GM12892 (cell line): ENCODE measurements at regions not wholly inside any gene's neighbourhood (a gene's known extent, or its start where the extent isn't known, plus 50 kb on each side); places are given as distances from the start of the nearest gene placed in this dataset.

Experiments
- DNase-seq: peaks from one replicate; pipeline ENCODE4 v3.0.0; 2011; ENCODE audit not compliant: insufficient read length
- FAIRE-seq: peaks from 2 replicates; lab custom pipeline; 2011; peaks lifted over from hg19 to GRCh38; lab: Jason Lieb, UNC
- POLR2A ChIP-seq: IDR thresholded peaks from 2 replicates; pipeline ENCODE4 v1.6.1; 2011; ENCODE audit warnings: low read depth, low read length, control low read depth
- POLR2AphosphoS5 ChIP-seq: IDR thresholded peaks from 2 replicates; pipeline ENCODE4 v1.6.1; 2011; ENCODE audit warnings: low read depth, low read length, control low read depth
- TAF1 ChIP-seq: IDR thresholded peaks from 2 replicates; pipeline ENCODE4 v1.6.1; 2011; ENCODE audit warnings: low read depth, mild to moderate bottlenecking, control low read depth, low read length, borderline replicate concordance

DNA sequence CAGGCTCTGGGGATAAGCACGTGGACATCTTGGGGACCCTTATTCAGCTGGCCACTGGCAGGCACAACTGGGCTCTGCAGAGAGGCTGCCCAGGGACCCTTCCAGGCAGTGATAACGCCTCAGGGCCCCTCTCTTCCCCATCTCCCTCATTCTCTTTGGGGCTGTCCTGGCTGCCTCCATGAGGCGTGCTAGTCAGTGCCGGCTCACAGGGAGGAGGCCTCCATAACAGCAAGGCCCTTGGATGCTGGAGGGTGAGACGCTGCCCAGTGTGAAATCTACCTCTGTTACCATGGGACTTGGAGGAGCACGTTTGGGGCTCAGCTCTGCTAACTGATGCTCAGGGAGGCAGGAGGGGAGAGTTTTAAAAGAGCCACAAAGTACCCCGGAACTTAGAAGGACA lies 221.3 kb downstream of the CTTN start:
- no peak for DNase-seq
- FAIRE-seq, result no peak
- TF ChIP-seq TAF1 (no peak), POLR2A (no peak), POLR2AphosphoS5 (no peak)

DNA sequence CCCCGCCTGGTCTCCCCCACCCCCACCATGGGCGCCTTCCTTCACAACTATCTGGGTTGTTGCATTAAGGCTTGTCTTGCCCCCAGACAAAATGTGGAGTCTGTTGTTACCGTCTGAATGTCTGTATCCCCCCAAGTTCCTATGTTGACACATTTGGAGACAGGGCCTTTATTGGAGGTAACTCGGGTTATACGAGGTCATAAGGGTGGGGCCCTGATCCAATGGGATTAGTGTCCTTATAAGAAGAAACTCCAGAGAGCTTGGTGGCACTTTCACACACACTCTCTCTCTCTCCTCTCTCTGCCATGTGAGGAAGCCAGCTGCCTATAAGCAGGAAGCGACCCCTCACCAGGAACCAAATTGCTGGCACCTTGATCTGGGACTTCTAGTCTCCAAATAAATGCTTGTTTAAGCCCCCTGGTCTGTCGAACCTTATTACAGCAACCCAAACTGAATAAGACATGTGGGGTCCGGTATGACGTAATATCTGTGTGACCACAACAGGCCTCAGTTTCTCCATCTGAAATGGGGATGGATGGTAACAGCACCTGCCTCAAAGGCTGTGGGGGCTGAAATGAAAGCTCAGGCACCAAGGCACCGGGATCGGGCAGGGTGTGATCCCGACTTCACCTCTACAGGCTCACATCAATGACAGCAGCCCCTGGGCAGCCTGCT lies 222.3 kb downstream of the CTTN start:
- DNase-seq (no peak), FAIRE-seq (no peak)
- TF ChIP-seq TAF1 (no peak), POLR2AphosphoS5 (no peak), POLR2A (no peak)

DNA sequence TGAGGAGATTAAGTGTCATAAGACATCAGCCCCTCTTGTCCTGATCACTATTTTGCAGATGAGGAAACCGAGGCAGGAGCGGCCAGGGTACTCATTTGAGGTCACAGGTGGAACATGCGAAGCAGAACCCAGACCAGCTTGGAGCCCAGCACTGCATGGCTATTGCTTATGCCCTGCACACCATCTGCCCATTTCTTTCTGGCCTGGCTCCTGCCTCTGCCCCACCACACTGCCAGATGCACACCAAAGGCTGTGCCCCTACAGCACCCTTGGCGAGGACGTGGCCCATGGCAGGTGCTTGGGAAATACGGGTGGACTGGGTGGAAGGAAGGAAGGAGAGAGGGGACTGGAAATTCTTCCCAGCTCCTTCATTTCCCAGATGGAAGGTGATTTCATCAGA lies 222.9 kb downstream of the CTTN start:
- TF ChIP-seq POLR2A, result no peak
- TF ChIP-seq TAF1, result no peak
- TF ChIP-seq POLR2AphosphoS5, result no peak
- FAIRE-seq (no peak), DNase-seq (no peak)

DNA sequence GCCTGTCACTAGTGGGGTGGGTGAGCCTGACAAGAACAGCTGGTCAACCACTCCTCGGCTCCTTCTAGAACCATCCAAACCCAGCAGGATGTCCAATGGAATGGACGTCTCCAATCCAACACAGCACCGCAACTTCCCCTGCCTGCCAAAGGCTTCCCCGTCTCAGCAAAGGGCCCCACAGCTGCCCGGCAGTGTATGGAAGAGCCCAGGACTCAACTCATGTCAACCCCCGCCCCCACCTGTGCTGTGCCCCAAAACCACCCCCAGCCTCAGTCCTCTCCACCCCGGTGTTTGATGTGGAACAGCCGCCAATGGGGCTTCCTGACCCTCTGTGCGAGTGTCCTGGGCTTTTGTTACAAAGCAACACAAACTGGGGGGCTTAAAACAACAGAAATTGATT lies 223.8 kb downstream of the CTTN start:
- DNase-seq (no peak), FAIRE-seq (no peak)
- no peak for TF ChIP-seq TAF1
- no peak for TF ChIP-seq POLR2AphosphoS5
- no peak for TF ChIP-seq POLR2A

DNA sequence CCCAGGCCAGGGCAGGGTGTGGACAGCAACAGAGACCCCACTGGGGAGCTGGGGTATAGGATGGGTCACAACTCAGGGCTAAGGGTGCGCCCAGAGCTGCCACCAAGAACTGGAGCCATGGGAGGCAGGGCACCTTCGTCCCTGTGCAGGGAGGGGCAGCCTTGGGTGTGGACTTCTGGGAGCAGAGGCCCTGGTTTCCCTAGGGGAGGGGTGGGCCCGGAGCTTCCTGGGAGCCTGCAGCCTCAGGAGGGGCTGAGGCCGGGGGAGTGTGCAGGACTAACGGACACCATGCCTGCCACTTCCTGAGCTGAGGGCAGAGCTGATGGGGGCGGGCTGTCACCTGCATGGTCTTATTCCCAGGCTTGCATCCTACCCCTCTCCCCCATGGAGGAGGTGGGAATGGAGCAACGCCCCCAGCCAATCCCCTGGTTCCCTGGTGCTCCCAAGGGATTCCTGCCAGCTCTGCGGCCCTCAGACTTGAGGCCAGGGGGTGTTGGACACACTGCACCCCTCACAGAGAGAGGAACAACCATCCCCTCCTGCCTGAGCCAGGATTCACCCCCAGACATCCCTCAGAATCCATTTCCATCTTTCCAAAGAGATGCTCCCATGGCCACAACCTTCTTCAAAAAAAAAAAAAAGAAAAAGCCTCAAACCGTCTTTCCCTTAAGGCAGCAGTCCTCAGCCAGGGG lies 225.7 kb downstream of the CTTN start:
- no peak for TF ChIP-seq TAF1
- TF ChIP-seq POLR2AphosphoS5, result no peak
- TF ChIP-seq POLR2A, result no peak
- DNase-seq, result no peak
- FAIRE-seq, result no peak

DNA sequence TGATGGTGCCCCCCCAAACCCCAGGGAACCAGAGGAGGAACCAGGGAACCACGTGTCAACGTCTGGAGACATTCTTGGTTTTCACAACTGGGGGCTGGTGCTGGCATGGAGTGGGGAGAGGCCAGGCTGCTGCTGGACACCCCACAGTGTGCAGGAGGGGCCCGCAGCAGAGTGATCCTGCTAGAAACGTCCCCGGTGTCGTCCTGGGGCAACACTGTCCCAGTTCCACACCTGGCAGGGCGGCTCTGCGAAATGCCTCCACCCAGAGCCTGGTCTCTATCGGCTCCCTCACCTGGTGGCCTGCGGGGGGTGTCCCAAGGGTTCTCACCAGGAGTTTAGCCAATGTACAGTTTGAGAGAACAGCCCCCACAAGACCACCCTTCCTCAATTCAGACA lies 226.3 kb downstream of the CTTN start:
- DNase-seq (no peak), FAIRE-seq (no peak)
- TF ChIP-seq POLR2A (no peak), POLR2AphosphoS5 (no peak), TAF1 (no peak)

DNA sequence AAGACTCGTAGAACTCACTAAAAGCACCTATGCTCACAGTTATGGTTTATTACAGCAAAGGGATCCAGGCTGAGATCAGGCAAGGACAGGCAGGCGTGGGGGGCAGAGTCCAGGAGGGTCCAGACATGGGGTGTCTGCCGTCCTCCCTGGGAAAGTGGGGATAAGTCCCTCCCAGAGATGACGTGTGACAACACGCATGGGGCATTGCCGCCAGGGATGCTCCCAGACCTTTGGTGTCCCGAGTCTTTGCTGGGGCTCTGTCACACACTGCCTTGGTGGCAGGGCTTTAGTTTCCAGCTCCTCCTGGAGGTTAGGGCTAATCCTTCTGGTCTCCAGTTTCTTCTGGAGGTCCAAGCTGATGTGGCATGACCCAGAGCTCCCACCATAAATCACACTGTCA lies 226.7 kb downstream of the CTTN start:
- FAIRE-seq, result no peak
- TF ChIP-seq POLR2AphosphoS5, result no peak
- no peak for TF ChIP-seq POLR2A
- no peak for TF ChIP-seq TAF1
- no peak for DNase-seq

DNA sequence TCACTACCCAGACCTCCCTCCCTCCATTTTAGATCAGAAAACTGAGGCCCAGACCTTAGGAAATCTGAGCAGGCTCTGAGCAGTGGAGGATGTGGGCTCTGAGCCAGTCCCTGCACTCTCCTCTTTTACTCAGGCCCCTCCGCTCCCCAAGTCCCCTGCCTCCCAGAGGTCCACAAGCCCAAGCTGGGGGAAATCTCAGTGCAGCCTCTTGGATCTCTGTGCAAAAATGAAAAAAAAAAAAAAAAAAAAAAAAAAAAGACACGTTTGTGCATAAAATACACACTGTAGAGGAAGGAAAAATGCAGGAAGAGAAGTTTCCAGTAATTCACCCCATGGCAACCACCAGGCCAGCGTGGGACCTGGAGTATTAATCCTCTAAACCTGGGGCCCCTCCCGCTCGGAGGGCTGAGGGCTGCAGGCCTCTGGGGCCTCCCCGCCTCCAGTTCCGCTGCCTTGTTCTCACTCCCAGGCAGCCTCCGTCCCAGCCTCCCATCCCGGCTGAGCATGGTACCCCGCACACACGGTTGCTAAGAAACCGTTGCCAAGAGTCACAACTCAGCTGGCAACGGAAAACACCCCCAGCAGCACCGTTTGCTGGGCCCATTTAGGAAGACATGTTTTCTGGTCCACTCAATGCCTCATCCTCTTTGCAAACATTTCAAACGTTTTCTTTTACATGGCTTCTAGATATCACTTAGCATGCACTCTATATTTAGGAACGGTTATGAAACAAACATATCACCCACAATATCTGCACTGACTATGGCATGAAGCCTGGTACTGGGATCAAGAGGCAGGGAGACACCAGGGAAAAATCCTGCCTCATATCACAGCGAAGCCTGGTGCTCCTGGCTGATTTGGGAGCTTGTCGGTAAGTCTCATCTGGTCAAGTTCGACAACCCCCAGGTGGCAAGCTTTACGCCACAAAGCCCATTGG lies 227.5 kb downstream of the CTTN start:
- FAIRE-seq (no peak), DNase-seq (no peak)
- TF ChIP-seq TAF1 (no peak), POLR2A (no peak), POLR2AphosphoS5 (no peak)

DNA sequence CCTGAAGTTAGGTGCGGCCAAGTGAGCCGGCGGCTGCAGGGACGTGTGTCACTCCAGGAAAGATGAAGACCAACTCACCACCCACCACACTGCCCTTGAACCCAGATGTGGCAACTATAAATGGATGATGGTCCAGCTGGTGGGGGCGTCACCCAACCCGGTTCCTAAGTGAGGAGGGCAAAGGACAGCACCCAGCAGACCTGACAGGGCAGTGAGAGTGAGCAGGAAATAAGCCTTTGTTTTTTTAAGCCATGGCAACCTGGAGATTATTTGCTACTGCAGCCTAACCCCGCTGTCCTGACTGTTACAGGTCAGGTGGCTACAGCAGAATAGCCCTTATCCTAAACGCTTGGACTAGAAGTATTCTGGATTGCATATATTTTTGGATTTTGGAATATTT lies 228.9 kb downstream of the CTTN start:
- FAIRE-seq (no peak), DNase-seq (no peak)
- TF ChIP-seq POLR2A (no peak), POLR2AphosphoS5 (no peak), TAF1 (no peak)

DNA sequence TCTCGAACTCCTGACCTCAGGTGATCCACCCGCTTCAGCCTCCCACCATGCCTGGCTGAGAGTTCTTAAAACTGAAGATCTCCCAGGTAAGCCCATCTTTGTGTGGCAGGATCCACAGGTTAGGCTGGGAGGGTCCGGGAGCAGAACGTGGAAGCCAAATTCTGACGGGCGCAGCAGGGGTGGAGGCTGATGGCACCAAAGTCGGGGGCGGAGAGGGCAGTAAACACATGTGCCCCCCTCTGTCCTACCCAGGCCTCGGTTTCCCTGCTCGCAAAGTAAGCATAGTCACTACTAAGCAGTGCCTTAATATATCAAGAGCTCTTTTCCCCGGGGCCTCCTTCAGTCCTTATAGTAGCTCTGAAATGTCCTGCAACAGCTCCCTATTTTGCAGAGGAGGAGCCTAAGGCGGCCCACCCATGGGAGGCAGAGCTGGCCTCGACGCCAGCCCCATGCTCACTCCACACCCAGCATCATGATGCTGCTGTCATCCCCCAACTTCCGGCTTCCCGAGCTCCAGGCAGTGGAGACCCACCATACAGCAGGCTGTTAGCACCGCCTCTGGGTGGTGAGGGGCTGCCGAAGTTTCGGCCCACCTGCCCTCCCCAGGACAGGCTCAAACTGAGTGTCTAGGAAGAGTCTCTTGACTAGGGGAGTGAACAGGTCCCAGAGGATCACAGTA lies 230.0 kb downstream of the CTTN start:
- FAIRE-seq, result no peak
- TF ChIP-seq POLR2AphosphoS5, result no peak
- no peak for TF ChIP-seq TAF1
- TF ChIP-seq POLR2A, result no peak
- no peak for DNase-seq
